ENCODE measurements at regions not wholly inside any gene's neighbourhood (a gene's known extent, or its start where the extent isn't known, plus 50 kb on each side); places are given as distances from the start of the nearest gene placed in this dataset.
"Not testable (repeated sequence)": the region's sequence is repeated elsewhere in the genome, so short reads cannot be mapped to it uniquely, and the experiment has no call there.

- no peak for DNase-seq
These were observed 246.5 kb downstream of the FGF9 start for GRCh38 chr13:21917086-21918015.

GRCh38 chr13:21920802-21921201 is 249.9 kb downstream of the FGF9 start:
- not testable (repeated sequence) for DNase-seq

GRCh38 chr13:21924958-21925357 is 254.1 kb downstream of the FGF9 start:
- no peak for DNase-seq

GRCh38 chr13:21925720-21926119 is 254.8 kb downstream of the FGF9 start:
- DNase-seq: no peak

- no peak for DNase-seq
These were observed 258.5 kb downstream of the FGF9 start for GRCh38 chr13:21929400-21929799.

- no peak for DNase-seq
These were observed 259.7 kb downstream of the FGF9 start for GRCh38 chr13:21930536-21930935.

- DNase-seq: no peak
These were observed 261.7 kb downstream of the FGF9 start for GRCh38 chr13:21932578-21932977.

GRCh38 chr13:21932996-21933395 is 262.1 kb downstream of the FGF9 start:
- DNase-seq: no peak

- DNase-seq: peak; percentile 72
These were observed 263.4 kb downstream of the FGF9 start for GRCh38 chr13:21934284-21934683.

GRCh38 chr13:21936674-21937073 is 265.8 kb downstream of the FGF9 start:
- no peak for DNase-seq

- no peak for DNase-seq
These were observed 267.3 kb downstream of the FGF9 start for GRCh38 chr13:21938168-21938567.

- DNase-seq: no peak
These were observed 267.8 kb downstream of the FGF9 start for GRCh38 chr13:21938636-21939035.

GRCh38 chr13:21942061-21942460 is 271.2 kb downstream of the FGF9 start:
- no peak for DNase-seq

GRCh38 chr13:21944610-21945009 is 273.7 kb downstream of the FGF9 start:
- no peak for DNase-seq

- DNase-seq: no peak
These were observed 274.3 kb downstream of the FGF9 start for GRCh38 chr13:21945195-21945594.

GRCh38 chr13:21946964-21947363 is 276.1 kb downstream of the FGF9 start:
- DNase-seq: no peak

- no peak for DNase-seq
These were observed 278.0 kb downstream of the FGF9 start for GRCh38 chr13:21948769-21949474.

- peak; percentile 96 for DNase-seq
These were observed 279.1 kb downstream of the FGF9 start for GRCh38 chr13:21949818-21950429.

- no peak for DNase-seq
These were observed 285.8 kb downstream of the FGF9 start for GRCh38 chr13:21956666-21957065.

GRCh38 chr13:21957833-21958232 is 287.0 kb downstream of the FGF9 start:
- DNase-seq: no peak

- DNase-seq: no peak
These were observed 289.2 kb downstream of the FGF9 start for GRCh38 chr13:21960108-21960507.

- DNase-seq: no peak
These were observed 293.8 kb downstream of the FGF9 start for GRCh38 chr13:21964686-21965085.

- no peak for DNase-seq
These were observed 294.2 kb downstream of the FGF9 start for GRCh38 chr13:21965095-21965494.

GRCh38 chr13:21966014-21966413 is 295.1 kb downstream of the FGF9 start:
- no peak for DNase-seq

Data from NCI-H748 treated with DMSO at 0.1 percent for 48 hours (cell line).